Activated CD8-positive, alpha-beta memory T cell treated with anti-CD3 and anti-CD28 coated beads for 36 hours (primary cell): ENCODE measurements at regions not wholly inside any gene's neighbourhood (a gene's known extent, or its start where the extent isn't known, plus 50 kb on each side); places are given as distances from the start of the nearest gene placed in this dataset.

Source experiments
- CTCF ChIA-PET: fragments of 350-600 bp; sonication (Branson Sonifier 250); formaldehyde crosslinking; loops from one replicate; lab custom pipeline; 2021; ENCODE audit warnings: antibody characterized with exemption; lab: Charles Lee
- POLR2A ChIA-PET: fragments of 350-600 bp; sonication (Branson Sonifier 250); formaldehyde crosslinking; loops from one replicate; lab custom pipeline; 2021; ENCODE audit warnings: antibody characterized with exemption; lab: Charles Lee

- ChIA-PET CTCF (no interaction called here), POLR2A (no interaction called here)
These were observed 154.7 kb downstream of the FAM114A2 start for GRCh38 chr5:153883854-153884611.

DNA sequence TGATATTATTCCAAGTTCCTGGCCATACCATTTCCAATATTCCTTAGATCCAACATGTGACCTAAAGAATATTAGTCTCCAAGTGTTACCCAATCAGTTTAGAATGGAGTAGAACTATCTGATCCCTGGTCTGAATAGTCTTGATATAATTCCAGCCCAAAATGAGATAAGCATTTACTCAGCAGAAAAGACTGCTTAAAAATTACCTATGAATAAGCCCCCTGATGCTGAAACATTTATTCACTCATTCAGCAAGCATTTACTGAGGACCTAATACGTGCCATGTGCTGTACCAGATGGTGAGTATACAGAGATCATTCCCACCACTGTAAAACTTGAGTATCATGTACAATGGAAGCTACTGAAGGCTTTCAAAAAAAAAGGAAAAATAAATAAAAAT is 157.0 kb downstream of the FAM114A2 start:
- ChIA-PET POLR2A (no interaction called here), CTCF (no interaction called here)

DNA sequence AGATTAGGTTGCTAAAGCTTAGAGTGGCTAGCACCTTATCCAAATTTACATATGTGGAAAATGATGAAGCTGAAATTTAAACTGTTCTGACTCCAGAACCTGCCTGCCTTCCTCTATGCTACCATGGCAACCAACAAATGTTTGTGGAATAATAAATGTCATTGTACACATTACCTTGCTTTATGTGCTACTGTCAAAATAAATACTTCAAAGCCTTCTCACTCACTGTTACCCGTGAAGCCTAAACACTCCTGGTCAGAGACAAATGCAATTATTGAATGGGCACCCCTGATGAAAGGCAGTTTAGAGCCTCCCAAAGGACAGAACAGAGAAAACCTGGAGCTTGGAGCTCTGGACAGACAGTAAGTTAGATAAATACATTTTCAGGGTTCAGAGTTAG is 158.6 kb downstream of the FAM114A2 start:
- CTCF ChIA-PET, result no interaction called here

DNA sequence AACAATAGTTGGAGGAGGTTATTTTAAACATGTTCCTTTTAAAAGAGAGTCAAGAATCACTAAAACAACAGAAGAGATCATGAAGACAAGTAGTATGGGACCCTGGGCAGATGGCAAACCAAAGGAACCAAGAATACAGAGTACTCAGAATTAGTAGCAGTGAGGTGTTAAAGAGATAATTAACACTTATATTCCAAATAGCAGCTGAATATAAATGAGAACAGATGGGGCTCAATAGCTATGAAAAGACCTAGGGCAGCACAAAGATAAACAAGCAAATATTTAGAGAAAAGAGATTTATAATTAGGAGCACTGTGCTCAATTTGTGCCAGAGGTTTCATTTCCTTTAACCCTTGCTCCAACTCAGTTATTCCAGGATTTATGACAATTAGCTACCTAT is 159.1 kb downstream of the FAM114A2 start:
- POLR2A ChIA-PET, result no interaction called here
- CTCF ChIA-PET, result no interaction called here

More for the DNA sequence above, 158.6 kb downstream of the FAM114A2 start:
- POLR2A ChIA-PET, result no interaction called here

DNA sequence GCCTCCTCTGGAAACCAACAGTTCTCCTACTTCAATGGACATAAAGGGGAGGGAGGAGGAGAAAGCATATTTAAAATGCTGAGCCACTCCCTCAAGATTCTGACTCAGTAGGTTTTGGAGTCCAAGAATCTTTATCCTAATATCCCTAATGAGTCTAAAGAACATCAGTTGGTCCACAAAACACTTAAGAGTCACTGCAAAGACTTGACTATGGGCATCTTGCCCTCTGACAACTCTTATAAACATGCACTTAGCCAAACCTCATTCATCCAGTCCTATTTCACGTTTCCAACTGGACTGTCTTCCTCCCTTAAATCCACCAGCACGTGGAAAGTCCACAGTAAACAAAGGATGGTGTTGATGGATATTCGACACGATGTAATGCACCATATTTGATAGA is 172.5 kb downstream of the FAM114A2 start:
- CTCF ChIA-PET, result no interaction called here

GRCh38 chr5:153865016-153865415 is 173.7 kb downstream of the FAM114A2 start:
- CTCF ChIA-PET, result no interaction called here

More for the DNA sequence above, 172.5 kb downstream of the FAM114A2 start:
- POLR2A ChIA-PET, result no interaction called here

GRCh38 chr5:153863951-153864350 is 174.8 kb downstream of the FAM114A2 start:
- CTCF ChIA-PET, result no interaction called here
- POLR2A ChIA-PET, result no interaction called here

More at GRCh38 chr5:153865016-153865415, 173.7 kb downstream of the FAM114A2 start:
- POLR2A ChIA-PET, result interaction anchor here (0.6 kb wide), 1 partner anchor 953 kb away, joined by 4 read pairs; no protein-coding TSS in a partner anchor
